ENCODE measurements at regions not wholly inside any gene's neighbourhood (a gene's known extent, or its start where the extent isn't known, plus 50 kb on each side); places are given as distances from the start of the nearest gene placed in this dataset.

DNA sequence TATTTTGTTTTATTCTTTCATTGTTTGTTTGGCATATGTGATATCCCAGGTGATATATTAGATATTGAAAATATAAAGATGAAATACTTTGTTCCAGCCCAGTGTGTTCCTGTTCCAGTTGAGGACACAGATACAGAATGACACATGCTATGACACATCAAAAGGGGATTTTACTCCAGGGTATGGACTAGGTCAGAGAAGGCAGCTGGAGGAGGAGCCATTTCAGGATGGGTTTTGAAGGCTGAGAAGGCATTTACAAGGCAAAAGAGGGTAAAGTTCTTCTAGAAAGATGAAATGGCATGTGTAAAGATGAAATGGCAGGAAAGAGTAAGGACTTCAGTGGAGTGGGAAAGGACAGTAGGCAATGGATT, 163.8 kb downstream of the ZIC1 start:
- TF ChIP-seq POU2F2 (IDR thresholded peaks at IDR 0.05; ENCODE audit: low read depth, low read length) (no peak), SPI1 (IDR thresholded peaks at IDR 0.05; ENCODE audit: low read depth, low read length) (no peak)
- no peak for FAIRE-seq

DNA sequence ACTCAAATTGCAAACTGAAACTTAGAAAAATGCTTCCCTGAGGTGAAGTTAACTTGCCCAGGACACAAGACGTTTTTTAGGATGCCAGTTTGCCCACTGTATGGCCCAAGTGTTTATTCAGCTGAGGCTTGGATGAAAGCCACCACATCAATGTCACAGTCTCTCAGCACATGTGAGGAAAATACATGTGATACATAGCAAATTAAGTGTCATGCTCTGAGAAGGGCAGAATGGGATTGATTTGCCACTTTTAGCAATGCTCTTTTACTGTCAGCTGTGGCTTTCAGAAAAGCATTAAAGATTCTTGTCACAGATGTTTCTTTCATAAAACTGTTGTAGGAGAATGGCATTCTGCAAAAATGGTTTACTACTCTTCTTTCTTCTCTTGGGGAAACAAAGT, 165.5 kb downstream of the ZIC1 start:
- DNase-seq (ENCODE audit: insufficient read length, low spot score) = no peak
- FAIRE-seq = no peak

More for the DNA sequence above, 163.8 kb downstream of the ZIC1 start:
- no peak for DNase-seq (ENCODE audit: insufficient read length, low spot score)

DNA sequence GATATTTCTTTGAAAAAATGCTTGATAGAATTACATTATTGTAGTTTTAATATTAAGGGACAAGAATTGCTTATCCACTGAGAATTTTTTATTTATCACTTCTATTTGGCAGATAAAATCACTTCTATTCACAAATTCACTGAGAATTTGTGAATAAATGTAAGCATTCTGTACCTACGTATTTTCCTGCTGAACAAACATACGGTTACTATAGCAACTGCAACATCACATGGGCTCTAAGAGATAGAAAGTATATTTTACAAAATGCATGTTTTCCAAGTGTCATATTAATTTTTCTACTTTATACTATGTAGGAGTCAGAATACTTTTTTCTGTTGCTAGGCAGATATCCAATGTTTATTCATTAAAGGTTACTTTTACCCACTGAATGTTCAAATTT, 166.2 kb downstream of the ZIC1 start:
- DNase-seq (ENCODE audit: insufficient read length, low spot score) (no peak), FAIRE-seq (no peak)
- TF ChIP-seq POLR2AphosphoS5 (IDR thresholded peaks at IDR 0.05; ENCODE audit: low read depth, low read length) (no peak), TAF1 (IDR thresholded peaks at IDR 0.05; ENCODE audit: low read depth, low read length) (no peak), POLR2A (IDR thresholded peaks at IDR 0.05; ENCODE audit: low read depth, low read length) (no peak), SPI1 (IDR thresholded peaks at IDR 0.05; ENCODE audit: low read depth, low read length) (no peak), PAX5 (IDR thresholded peaks at IDR 0.05; ENCODE audit: insufficient read depth, low read length, severe bottlenecking) (no peak)

More for the DNA sequence above, 165.5 kb downstream of the ZIC1 start:
- TF ChIP-seq POU2F2 (IDR thresholded peaks at IDR 0.05; ENCODE audit: low read depth, low read length) = no peak
- TF ChIP-seq POLR2A (IDR thresholded peaks at IDR 0.05; ENCODE audit: low read depth, low read length) = no peak

DNA sequence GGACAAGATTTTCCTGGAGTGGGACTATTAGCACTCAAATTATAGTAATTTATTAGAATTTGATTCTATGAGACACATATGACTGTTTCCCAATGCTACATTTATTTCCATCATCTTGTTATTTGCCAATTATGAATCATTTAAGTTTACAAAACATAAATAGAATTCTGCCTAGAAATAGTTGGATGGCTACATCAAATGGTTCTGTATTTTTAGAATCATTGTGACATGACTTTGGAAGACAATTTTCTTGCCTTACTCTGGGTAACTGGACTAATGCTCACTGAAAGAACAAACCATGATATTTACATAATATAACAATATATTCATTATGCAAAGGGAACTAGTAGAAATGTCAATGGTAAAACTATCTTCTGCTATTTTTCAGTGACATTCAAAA, 173.5 kb downstream of the ZIC1 start:
- DNase-seq (ENCODE audit: insufficient read length, low spot score) (no peak), FAIRE-seq (no peak)
- TF ChIP-seq SPI1 (IDR thresholded peaks at IDR 0.05; ENCODE audit: low read depth, low read length) (no peak), POLR2AphosphoS5 (IDR thresholded peaks at IDR 0.05; ENCODE audit: low read depth, low read length) (no peak), TAF1 (IDR thresholded peaks at IDR 0.05; ENCODE audit: low read depth, low read length) (no peak), PAX5 (IDR thresholded peaks at IDR 0.05; ENCODE audit: insufficient read depth, low read length, severe bottlenecking) (no peak), POLR2A (IDR thresholded peaks at IDR 0.05; ENCODE audit: low read depth, low read length) (no peak), POU2F2 (IDR thresholded peaks at IDR 0.05; ENCODE audit: low read depth, low read length) (no peak)

DNA sequence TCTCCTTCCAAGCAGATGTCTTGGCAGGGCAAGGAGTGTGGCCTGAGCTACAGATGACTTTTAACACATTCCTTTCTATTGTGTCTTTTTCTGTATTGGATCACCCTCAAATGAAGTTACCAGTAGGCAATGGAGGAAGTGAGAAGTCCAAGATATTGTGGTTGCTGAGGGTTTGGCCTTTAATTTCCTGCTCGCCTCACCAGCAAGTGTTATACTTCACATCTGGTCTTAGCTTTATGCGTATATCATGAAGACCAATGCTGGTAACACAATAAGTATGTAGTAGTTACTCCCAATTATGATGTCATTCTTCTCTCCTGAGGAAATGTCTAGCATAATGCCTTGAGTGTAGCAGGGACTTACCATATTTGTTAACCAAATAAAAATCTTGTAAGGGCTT, 179.9 kb downstream of the ZIC1 start:
- DNase-seq (ENCODE audit: insufficient read length, low spot score) (no peak), FAIRE-seq (no peak)

DNA sequence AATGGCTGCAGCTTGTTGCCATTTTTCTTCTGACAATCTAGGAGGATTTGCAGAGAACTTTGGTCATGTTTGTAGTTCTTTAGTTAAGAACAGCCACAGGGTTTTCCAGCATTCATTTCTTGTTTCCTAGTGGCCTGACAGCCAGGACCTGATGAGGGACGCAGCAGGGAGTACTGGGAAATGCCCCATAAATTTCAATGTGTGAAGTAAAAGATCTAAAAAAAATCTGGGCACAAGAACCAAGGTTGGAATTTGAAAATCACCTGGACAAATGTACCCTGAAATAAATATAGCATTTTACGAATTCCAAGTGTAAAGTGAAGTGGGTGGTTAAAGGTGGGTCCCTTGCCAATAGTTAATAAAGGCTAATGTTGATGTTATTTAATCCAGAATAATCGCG, 195.0 kb downstream of the ZIC1 start:
- FAIRE-seq (no peak), DNase-seq (ENCODE audit: insufficient read length, low spot score) (no peak)
- TF ChIP-seq SPI1 (IDR thresholded peaks at IDR 0.05; ENCODE audit: low read depth, low read length) (no peak), POU2F2 (IDR thresholded peaks at IDR 0.05; ENCODE audit: low read depth, low read length) (no peak), POLR2A (IDR thresholded peaks at IDR 0.05; ENCODE audit: low read depth, low read length) (no peak), PAX5 (IDR thresholded peaks at IDR 0.05; ENCODE audit: insufficient read depth, low read length, severe bottlenecking) (no peak), TAF1 (IDR thresholded peaks at IDR 0.05; ENCODE audit: low read depth, low read length) (no peak), POLR2AphosphoS5 (IDR thresholded peaks at IDR 0.05; ENCODE audit: low read depth, low read length) (no peak)

More for the DNA sequence above, 179.9 kb downstream of the ZIC1 start:
- no peak for TF ChIP-seq POU2F2 (IDR thresholded peaks at IDR 0.05; ENCODE audit: low read depth, low read length)
- TF ChIP-seq POLR2AphosphoS5 (IDR thresholded peaks at IDR 0.05; ENCODE audit: low read depth, low read length) = no peak
- TF ChIP-seq PAX5 (IDR thresholded peaks at IDR 0.05; ENCODE audit: insufficient read depth, low read length, severe bottlenecking) = no peak
- no peak for TF ChIP-seq TAF1 (IDR thresholded peaks at IDR 0.05; ENCODE audit: low read depth, low read length)
- no peak for TF ChIP-seq SPI1 (IDR thresholded peaks at IDR 0.05; ENCODE audit: low read depth, low read length)
- no peak for TF ChIP-seq POLR2A (IDR thresholded peaks at IDR 0.05; ENCODE audit: low read depth, low read length)

DNA sequence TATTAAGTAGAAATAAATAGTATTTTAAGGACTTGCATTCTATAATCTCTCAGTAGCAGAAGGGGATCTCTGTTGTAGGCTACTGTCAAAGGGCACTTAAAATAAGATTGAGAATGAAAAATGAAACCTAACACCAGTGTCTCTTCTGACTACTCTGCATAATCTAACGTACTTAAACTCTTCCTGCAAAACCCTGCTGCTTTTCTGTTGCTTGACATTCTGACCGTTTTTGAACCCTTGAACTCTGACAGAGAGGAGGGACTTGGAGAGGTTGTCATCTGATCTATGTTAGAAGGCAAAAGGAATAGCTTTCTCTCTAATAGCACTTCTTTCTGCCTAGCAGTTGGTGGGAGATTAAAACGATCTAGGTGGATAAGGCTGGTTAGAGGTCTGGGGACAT, 204.6 kb downstream of the ZIC1 start:
- DNase-seq (ENCODE audit: insufficient read length, low spot score) (no peak), FAIRE-seq (no peak)
- TF ChIP-seq POLR2AphosphoS5 (IDR thresholded peaks at IDR 0.05; ENCODE audit: low read depth, low read length) = no peak
- no peak for TF ChIP-seq TAF1 (IDR thresholded peaks at IDR 0.05; ENCODE audit: low read depth, low read length)
- TF ChIP-seq POU2F2 (IDR thresholded peaks at IDR 0.05; ENCODE audit: low read depth, low read length) = no peak
- TF ChIP-seq PAX5 (IDR thresholded peaks at IDR 0.05; ENCODE audit: insufficient read depth, low read length, severe bottlenecking) = no peak
- TF ChIP-seq SPI1 (IDR thresholded peaks at IDR 0.05; ENCODE audit: low read depth, low read length) = no peak
- no peak for TF ChIP-seq POLR2A (IDR thresholded peaks at IDR 0.05; ENCODE audit: low read depth, low read length)

DNA sequence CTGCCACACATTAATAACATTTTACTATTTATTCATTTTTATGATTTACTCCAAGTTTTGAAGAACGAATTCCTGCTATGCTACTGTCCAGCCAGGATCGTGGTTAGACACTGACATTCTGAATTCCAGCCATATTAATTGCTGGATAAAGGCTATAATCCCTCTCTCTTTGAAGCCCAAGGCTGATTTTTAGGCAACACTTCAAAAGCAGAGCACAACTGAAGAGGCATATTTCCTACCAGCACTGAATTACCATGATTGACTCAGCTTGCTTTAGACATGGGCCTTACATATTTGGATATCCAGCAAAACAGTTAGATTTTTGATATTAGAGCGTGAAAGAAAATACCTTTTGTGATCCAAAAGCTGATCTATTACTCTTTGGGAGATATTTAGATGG, 205.0 kb downstream of the ZIC1 start:
- DNase-seq (ENCODE audit: insufficient read length, low spot score) (no peak), FAIRE-seq (no peak)
- no peak for TF ChIP-seq POLR2A (IDR thresholded peaks at IDR 0.05; ENCODE audit: low read depth, low read length)
- no peak for TF ChIP-seq POLR2AphosphoS5 (IDR thresholded peaks at IDR 0.05; ENCODE audit: low read depth, low read length)
- TF ChIP-seq POU2F2 (IDR thresholded peaks at IDR 0.05; ENCODE audit: low read depth, low read length) = no peak
- no peak for TF ChIP-seq SPI1 (IDR thresholded peaks at IDR 0.05; ENCODE audit: low read depth, low read length)
- no peak for TF ChIP-seq TAF1 (IDR thresholded peaks at IDR 0.05; ENCODE audit: low read depth, low read length)
- TF ChIP-seq PAX5 (IDR thresholded peaks at IDR 0.05; ENCODE audit: insufficient read depth, low read length, severe bottlenecking) = no peak

DNA sequence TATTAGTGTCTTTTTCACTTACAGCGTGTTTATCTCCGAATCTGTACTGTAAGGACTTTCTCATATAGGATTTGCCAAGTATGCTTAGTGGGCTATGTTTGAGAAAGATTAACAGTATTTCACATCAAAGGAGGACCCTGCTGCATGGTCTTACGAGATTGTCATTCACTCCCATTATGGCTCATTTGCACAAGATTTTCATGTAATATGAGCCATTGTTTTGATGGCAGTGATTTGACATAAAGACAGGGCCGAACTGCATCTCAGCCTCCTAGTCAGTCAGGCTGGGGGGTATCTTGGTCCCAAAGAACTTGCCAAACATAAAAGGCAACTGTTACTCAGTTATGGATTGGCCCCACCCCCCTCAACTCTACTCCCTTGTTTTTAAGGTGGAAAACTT, 205.9 kb downstream of the ZIC1 start:
- DNase-seq (ENCODE audit: insufficient read length, low spot score) (no peak), FAIRE-seq (no peak)
- TF ChIP-seq POLR2AphosphoS5 (IDR thresholded peaks at IDR 0.05; ENCODE audit: low read depth, low read length) (no peak), POLR2A (IDR thresholded peaks at IDR 0.05; ENCODE audit: low read depth, low read length) (no peak), PAX5 (IDR thresholded peaks at IDR 0.05; ENCODE audit: insufficient read depth, low read length, severe bottlenecking) (no peak), TAF1 (IDR thresholded peaks at IDR 0.05; ENCODE audit: low read depth, low read length) (no peak), SPI1 (IDR thresholded peaks at IDR 0.05; ENCODE audit: low read depth, low read length) (no peak), POU2F2 (IDR thresholded peaks at IDR 0.05; ENCODE audit: low read depth, low read length) (no peak)

DNA sequence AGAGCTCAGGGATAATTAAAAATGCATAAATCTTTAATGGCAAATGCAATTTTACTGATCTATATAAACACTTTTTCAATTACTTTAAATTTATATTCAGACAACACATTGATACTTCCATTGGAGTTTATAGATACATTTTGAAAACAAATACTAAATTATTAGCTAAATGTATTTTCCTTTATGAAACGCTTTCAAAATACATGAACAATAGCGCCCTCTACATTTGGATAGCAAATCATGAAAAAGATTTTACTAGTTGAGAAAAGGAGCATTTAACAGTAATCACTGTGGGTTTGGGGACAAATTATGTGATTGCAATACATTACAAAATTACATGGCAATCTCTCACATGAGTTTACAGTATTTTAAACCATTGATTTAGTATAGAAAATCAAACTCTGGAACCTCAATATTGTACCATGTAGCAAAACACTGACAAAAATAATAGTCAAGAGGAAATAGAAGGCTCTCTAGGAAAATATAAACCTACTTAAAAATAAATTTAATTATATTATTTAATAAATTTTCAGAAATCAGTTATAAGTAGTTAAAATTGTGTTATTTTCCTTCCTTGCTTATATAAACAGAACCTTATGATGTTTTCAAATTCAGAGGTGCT, 207.9 kb downstream of the ZIC1 start:
- FAIRE-seq (no peak), DNase-seq (ENCODE audit: insufficient read length, low spot score) (no peak)
- TF ChIP-seq POLR2A (IDR thresholded peaks at IDR 0.05; ENCODE audit: low read depth, low read length) (no peak), TAF1 (IDR thresholded peaks at IDR 0.05; ENCODE audit: low read depth, low read length) (no peak), PAX5 (IDR thresholded peaks at IDR 0.05; ENCODE audit: insufficient read depth, low read length, severe bottlenecking) (no peak)

Measured in GM12891 (cell line).